ENCODE measurements at regions not wholly inside any gene's neighbourhood (a gene's known extent, or its start where the extent isn't known, plus 50 kb on each side); places are given as distances from the start of the nearest gene placed in this dataset.

DNA sequence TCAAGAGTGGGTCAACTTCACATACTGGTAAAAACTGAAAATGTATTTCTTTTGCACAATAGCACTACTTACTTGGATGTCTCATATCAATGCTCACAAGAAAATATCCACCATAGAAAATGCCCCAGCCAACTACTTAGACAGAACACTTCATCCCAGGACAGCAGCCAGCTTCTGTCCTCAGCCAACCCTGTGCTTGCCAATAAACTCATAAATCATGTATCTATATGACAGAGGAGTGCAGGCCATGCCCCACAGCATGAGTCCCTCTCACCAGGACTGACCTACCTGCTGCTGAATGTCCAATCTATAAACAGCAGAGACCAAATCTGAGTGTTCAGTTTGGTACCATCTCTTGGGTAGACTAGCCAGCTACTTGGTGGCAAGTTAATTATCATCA, 179.3 kb downstream of the OMA1 start:
- DNase-seq = no peak

DNA sequence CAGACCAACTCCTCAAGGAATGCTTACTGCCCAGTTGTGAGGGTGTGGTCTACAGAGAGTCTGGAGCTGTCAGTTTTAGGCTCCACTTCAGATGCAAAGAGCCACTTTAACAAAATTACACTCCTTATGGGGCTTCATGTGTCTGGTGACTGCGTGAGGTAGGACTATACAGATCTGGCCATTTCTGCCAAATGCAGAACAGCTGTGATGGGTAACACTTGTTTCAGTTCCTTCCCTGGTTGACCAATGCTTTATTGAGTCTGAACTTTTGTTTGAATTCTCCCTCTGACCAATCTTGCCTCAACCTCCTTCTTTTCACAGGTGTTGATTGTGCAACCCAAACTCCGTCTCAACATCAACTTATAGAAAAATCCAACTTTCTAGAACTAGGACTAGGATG, 181.2 kb downstream of the OMA1 start:
- DNase-seq = no peak

- DNase-seq = no peak
Measured at GRCh38 chr1:58363585-58363984, 182.9 kb downstream of the OMA1 start.

- DNase-seq = no peak
Measured at GRCh38 chr1:58361134-58361533, 185.4 kb downstream of the OMA1 start.

DNA sequence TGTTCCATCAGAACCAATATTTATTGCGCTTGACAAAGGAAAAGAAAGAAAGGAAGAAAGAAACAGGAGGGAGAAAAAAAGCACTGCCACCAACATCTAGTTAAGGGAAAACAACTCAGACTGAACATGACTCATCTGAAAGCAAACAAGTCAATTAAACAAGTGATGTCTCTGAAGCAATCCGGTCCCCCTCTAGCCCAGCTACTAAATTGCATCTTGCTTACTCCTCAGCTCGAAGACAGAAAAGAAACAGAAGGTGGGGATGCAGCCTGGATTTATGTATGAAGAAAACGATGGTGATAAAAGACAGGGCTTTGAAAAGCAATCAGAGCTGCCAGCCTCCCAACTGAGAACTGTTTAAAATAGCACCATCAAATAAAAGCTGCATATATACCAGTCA, 188.2 kb downstream of the OMA1 start:
- no peak for DNase-seq

GRCh38 chr1:58356402-58356801, 190.1 kb downstream of the OMA1 start:
- no peak for DNase-seq

DNA sequence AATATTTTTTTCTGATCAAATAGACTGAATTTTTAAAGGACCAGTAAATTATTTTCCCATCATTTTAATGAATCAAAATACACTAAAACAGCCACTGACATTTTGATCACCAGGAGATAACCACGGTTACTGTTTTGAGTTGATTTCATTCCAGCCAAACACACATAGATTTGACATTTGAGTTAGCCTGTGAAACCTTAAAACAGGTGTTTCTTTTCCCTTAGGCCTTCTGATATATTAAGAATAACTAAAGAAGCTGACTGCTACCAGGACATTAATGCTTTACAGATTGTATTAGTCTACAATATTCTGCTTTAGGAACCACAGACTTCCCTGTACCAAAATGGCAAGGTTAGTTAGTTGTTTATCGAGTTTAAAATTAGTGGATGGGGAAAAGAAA, 193.4 kb downstream of the OMA1 start:
- DNase-seq = no peak

DNA sequence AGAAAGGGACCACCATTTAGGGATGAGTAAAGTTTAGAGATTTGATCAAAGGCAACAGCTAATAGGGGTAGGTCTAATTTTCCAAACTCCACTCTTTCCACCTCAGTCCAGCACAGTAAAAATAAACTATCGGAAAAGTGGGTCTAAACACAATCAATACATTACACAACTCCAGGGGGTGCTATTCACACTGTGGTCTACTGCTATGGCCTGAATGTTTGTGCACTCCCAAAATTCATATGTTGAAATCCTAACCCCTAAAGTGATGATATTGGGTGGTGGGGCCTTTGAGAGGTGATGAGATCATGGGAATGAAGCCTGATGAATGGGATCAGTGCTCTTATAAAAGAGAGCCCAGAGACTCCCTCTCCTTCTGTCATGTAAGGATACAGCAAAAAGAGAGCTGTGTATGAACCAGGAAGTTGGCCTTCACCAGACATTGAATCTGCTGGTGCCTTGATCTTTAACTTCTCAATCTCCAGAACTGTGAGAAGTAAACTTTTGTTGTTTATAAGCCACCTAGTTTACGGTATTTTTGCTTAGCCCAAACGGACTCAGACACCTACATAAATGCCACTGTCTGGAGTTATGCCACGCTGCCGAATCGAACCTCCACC, 193.9 kb downstream of the OMA1 start:
- DNase-seq = no peak

GRCh38 chr1:58346036-58346355, 200.5 kb downstream of the OMA1 start:
- no peak for DNase-seq

GRCh38 chr1:58345215-58346035, 201.1 kb downstream of the OMA1 start:
- DNase-seq = no peak

DNA sequence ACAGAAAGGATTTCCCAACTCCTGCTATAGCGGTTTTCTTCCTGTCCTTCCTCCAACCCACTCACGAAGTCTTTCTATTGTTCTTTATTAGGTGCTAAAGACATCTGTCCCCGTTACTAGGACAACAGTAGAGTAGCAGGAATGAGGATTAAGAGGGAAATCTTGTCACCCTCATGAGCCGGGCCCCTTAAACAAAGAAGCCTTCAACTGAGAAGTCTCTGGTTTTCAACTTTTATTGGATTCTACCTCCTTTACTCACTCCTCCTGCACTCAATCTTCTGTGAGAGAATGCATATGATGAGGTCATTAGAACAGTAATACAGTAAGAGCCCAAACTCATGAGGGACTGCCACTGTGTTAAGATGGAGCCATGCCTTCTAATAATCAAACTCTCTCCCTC, 206.3 kb downstream of the OMA1 start:
- no peak for DNase-seq

- no peak for DNase-seq
Measured at GRCh38 chr1:58338081-58338480, 208.4 kb downstream of the OMA1 start.

DNA sequence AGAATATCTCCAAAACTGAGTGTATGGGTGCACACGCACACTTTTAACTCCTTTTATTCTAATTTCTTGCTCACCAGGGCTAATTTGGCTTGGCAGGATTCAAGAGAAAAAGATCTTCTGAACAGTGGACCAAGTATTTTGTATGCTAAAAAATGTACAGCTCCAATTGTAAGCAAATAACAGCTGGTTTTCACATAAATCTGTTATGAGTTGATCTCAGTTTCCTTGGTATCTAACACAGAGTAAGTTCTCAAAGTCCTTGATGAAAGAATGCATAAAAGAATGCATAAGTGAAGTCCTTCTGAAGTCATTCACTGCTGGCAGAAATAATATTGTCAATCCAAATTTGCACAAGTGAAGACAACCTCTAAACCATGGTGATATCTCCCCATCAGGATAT, 213.0 kb downstream of the OMA1 start:
- no peak for DNase-seq

DNA sequence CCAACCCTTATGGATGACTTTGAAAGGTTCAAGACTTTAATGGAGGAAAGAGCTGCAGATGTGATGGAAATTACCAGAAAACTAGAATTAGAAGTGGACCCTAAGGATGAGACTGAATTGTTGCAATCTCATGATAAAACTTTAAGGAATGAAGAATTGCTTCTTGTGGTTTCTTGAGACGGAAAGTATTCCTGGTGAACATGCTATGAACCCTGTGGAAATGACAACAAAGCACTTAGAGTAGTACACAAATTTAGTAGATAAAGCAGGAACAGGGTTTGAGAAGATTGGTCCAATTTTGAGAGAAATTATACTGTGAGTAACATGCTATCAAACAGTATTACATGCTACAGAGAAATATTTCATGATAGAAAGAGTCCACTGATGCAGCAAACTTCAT, 215.4 kb downstream of the OMA1 start:
- no peak for DNase-seq

GRCh38 chr1:58325866-58326265, 220.7 kb downstream of the OMA1 start:
- no peak for DNase-seq

- DNase-seq = no peak
Measured at GRCh38 chr1:58324558-58324957, 222.0 kb downstream of the OMA1 start.

DNA sequence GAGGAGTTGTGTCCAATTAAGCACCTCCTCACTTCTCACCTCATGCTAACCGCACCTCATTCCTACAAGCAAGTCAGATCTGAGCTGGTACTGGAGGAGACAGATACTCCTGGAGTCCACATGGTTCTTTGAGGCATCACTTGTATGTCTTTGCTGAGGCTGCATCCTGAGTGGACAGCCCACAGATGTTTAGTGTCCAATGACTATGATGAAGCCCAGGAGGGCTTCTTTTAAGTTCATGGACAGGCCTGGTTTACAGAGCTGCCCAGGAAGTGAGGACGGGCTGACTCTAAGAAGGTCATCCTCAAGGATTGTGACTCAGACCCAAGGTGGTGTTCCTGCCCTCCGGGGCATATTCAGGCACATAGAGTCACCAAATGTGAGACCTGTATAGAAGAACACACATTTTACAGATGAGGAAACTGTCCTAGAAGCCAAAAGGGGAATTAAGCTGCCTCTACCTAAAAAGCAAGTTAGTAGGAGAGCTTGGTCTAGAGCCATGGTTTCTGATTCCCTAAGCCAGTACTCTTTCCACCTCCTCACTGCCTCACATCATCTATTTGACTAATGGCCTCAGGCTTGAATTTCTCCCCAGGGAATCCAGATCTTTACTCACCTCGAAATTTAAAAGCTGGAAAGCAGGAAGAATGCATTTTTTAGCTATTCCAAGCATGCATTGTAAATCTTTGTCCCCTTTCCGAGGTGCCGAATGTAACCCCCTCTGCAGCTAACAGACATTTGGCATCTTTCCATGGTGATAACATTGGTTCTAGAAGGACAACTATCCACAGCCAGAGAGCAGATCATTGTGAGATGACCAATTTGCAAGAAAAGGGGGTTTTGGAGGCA, 228.1 kb downstream of the OMA1 start:
- DNase-seq = no peak

GRCh38 chr1:58317694-58318093, 228.8 kb downstream of the OMA1 start:
- DNase-seq = no peak

GRCh38 chr1:58317086-58317485, 229.4 kb downstream of the OMA1 start:
- DNase-seq = no peak

DNA sequence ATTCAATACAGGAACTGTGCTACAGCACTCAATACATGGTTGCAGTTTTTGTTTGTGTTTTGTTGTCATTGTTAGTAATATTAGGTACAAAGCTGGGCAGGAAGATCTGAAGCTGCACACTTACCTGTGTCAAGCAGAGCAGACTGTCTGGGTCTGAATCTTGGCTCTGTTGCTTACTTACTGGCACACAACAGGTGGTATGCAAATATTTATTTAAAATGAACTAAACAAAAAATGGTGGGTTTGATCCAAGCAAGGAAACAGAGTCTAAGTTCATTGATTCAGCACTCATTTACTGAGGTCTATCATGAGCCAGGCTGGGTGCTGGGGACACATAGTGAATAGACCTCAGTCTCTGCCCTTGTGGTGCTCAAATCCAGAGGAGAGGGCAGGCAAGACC, 230.4 kb downstream of the OMA1 start:
- no peak for DNase-seq

- no peak for DNase-seq
Measured at GRCh38 chr1:58312971-58313563, 233.5 kb downstream of the OMA1 start.

DNA sequence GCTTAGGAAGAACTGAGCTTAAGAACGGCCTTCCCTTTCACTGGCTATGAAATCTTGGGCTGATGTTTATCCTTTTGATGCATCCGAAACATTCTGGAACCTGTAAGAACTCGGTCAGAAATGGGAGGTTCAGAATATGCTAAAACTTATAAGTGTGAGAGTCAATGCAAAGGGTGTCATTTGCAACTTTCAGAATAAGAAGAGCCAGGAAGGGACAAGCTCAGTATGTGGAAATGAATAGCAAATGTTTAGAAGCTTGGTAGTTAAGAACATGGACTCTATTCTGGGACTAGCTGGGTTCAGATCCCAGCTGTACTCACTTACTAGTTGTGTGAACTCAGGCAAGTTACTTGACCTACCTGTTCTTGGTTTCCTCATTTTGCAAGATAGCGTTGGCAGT, 234.1 kb downstream of the OMA1 start:
- DNase-seq = no peak

DNA sequence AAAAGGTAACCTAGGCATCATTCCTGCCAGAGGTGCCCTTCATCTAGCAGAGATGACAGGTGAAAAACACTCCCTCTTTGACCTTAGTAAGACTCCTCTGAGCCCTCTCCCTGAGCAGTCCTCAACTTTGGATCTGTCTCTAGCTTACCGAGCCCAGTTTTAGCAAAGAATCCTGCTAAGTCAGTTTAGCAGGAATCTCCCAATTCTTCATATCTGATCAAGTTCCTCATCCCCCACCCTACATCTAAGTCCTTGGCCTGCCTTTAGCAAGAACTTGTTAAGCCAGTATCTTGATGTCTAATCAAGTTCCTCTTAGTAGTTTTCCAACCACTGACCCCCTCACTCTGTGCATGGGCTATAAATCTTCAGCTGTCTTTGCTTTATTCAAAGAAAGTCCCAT, 235.6 kb downstream of the OMA1 start:
- no peak for DNase-seq

DNA sequence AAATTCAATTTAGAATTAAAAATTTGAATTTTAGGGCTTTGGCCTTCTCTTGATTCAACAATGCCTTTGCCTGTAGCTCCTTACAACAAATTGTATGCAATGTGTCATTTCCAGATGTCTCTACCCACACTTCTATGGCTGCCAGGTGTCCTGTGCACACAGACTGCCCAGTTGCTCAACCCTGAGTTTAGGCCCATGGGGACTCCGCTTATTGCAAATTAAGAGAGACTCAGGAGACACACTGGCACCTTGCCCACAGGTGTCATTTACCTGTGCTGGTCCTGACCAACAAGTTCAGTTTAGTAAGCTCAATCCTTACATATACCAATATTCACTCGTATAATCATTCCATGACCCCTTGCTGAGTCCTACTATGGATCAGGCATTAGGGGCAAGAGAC, 236.1 kb downstream of the OMA1 start:
- no peak for DNase-seq
